OCI-M2 (cell line): ENCODE measurements at regions not wholly inside any gene's neighbourhood (a gene's known extent, or its start where the extent isn't known, plus 50 kb on each side); places are given as distances from the start of the nearest gene placed in this dataset.

Experiments used
- DNase-seq: peaks from one replicate; lab custom pipeline; 2025; ENCODE audit not compliant: unreplicated experiment; lab: John Stamatoyannopoulos, UW

- DNase-seq, result no peak
Observed at GRCh38 chr7:131011976-131012375, 278.0 kb upstream of the KLF14 start.

GRCh38 chr7:131012477-131013031, 278.5 kb upstream of the KLF14 start:
- DNase-seq, result no peak

- DNase-seq, result no peak
Observed at GRCh38 chr7:131013716-131014115, 279.7 kb upstream of the KLF14 start.

DNA sequence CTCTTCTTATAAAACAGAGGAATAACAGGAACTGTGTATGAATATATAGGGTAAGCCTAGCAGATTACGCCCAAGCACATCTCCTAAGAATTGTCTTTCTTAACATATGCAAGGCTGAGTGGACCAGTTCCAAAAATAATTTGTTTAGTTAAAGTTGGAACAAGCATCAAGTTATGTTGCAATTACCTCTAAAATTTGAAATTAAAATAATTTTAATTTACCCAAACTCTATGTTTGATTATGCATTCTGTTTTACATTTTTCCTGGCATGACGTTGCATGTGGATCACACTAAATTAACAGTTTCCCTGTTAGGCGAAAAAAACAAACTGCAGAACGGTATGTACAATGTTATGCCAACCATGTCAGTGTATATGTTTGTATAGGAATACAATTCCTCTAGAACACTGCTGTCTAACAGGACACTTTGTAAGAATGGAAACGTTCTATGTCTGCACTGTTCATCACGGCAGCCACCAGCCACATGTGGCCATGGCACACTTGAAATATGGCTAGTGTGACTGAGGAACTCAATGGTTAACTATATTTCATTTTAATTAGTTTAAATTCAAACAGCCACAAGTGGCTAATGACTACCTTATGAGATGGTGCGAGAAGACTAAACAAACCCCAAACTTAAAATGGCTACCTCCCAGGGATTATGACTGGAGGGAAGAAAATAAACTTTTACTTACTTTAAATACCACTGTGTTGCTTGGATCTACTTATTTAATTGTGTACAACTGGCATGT, 281.1 kb upstream of the KLF14 start:
- no peak for DNase-seq

DNA sequence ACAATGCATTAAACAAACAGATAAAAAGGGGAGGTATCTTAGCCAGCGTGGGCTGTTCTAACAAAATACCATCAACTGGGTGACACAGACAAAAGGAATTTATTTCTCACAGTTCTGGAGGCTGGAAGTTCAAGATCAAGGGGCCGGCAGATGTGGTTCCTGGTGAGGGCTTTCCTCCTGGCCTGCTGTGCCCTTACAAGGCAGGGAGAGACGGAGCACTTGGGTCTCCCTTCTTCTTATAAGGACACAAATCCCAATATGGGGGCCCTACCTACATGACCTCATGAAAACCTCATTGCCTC, 281.6 kb upstream of the KLF14 start:
- no peak for DNase-seq

DNA sequence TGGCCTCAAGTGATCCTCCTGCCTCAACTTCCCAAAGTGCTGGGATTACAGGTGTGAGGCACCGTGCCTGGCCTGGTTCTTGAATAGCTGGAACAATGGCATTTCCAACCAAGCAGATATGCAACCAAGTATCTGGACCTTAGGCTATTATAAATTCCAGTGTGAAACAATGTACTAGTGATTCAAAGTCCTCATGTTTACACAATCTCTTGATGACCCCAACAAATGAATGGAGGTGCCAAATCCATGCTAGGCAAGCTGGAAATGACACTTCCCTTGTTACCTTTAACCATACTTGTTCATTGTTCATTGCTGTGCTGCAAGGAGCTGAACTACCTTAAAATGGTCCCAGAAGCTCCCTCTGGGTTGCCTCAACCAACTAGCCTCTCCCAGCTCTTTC, 282.2 kb upstream of the KLF14 start:
- DNase-seq, result no peak

DNA sequence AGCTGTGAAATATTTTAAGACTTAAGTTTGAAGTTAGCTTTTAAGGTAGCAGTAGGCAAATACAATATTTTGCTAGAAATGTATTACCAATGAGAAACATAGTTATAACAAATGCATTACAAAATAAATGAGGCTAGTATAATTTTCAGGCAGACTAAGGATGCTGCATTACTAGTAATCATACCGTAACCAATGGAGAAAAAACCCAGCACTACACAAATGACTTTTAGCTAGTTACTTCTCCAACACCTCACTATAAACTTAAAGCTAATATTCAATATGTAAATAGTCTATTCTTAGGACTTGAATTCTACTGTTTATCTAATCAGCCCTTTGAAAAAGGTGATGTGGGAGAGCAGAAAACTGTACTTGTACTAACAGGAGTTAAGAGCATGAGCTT, 285.3 kb upstream of the KLF14 start:
- no peak for DNase-seq

- DNase-seq, result no peak
Observed at GRCh38 chr7:131020759-131021261, 286.8 kb upstream of the KLF14 start.

DNA sequence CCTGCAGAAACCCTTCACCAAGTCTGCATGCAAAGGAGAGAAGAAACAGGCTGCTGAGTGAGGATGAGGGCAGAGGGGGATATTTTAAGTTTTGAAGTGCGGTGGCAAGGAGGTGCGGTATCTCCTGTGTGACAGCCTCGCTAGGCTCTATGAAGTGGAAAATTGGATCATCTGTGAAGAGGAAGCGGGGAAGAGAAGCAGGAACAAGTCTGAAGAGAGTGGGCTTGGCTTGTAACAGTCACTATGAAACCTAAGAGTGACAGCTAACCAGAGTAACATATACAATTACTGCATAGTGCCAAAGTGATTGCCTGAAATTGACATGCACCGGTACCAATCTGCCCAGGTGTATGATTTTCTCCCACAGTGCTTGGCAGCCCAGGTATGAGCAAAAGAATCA, 287.5 kb upstream of the KLF14 start:
- no peak for DNase-seq

- DNase-seq, result no peak
Observed at GRCh38 chr7:131021902-131022301, 287.9 kb upstream of the KLF14 start.

DNA sequence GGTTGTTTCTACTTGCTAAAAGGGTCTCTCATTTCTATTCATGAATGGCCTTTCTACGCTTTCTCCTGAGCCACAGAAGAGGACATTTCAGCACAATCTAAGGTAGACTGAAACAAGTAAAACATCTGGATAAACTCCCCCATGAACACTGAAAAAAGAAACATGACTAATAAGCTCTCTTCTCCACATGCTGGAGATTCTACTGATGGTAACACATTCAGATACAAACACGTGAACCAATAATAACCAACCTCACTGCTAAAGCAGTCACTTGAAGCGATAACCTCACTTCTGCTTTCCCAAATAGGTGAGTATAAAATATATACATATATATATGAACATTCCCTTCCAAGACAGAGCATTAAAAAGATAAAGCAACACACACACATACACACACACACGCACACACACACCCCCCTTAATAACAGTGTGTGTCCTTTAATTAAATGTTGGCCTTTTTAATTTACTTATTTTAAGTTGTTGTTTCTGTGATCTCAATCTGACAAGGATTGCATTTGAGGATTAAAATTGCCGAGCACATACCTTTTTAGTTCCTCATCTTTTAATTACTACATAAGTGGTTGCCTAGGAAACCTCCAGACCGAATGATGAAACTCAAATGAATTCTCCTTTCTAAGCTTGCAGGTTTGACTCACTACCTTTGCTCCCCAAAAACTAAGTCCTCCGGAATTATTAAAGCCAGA, 292.4 kb upstream of the KLF14 start:
- no peak for DNase-seq

- no peak for DNase-seq
Observed at GRCh38 chr7:131027287-131027773, 293.3 kb upstream of the KLF14 start.

DNA sequence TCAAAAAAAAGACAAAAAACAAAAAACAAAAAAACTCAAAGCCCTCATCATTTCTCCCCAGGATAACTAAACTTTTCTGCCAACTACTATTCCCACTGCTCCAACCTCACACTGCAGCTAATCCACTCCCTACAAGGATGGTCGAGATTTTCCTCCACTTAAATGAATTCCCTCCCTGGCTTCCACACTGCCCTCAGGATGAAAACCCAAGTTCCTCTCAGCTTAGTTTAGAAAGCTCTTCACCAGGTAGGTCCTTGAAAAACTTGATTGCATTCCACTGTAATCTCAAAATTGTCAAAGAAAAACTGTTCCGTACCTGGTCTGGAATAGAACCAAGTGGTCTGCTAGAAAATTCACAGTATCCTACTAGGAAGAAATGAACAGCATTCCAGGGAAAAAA, 294.3 kb upstream of the KLF14 start:
- no peak for DNase-seq

- no peak for DNase-seq
Observed at GRCh38 chr7:131029002-131029401, 295.0 kb upstream of the KLF14 start.

DNA sequence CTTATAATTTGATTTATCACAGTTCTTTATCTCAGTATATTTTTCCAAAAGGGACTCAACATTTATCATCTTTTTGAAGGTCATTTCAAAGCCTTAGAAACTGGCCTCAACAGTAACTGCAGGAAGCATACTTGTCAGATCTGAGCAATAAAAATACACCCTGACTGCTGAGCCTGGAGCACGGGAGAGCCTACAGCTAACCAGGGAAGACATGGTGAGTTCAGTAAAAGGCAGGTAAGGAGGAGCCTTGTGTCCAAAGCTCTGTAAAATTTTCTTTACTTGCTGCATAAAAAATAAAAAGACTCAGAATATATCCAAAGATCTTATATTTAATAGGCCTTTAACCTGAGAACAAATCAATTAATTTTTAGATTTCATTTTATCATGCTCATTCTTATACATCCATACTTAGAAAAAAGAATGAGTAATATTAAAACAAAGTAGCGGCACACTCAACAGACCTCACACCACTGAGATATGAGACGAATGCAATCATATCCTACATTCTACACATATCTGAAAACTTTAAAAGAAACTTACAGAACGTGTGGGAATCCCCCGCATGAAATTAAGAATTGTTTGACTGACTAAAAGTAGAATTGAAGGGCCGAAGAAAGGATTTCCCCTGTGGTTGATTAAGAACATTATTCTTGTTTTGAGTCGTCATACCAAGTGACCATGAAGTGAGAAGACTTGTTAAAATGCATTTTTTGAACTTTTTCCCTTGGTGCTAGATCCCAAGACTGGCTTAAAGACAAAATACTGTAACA, 296.4 kb upstream of the MKLN1 start:
- DNase-seq, result no peak

DNA sequence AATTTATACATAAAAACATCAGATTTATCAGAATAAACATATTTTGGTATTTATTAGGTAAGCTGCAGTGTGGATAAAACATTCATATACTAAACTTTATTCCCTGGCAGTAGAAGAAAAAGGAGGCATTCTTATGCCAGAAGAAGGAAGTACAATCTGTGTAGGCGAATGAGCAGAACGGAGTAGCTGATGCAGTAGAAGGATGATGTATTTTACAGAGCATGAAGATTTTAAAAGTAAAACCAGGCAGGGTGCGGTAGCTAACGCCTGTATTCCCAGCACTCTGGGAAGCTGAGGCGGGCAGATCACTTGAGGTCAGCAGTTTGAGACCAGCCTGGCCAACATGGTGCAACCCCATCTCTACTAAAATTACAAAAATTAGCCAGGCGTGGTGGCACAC, 294.9 kb upstream of the MKLN1 start:
- DNase-seq, result no peak

DNA sequence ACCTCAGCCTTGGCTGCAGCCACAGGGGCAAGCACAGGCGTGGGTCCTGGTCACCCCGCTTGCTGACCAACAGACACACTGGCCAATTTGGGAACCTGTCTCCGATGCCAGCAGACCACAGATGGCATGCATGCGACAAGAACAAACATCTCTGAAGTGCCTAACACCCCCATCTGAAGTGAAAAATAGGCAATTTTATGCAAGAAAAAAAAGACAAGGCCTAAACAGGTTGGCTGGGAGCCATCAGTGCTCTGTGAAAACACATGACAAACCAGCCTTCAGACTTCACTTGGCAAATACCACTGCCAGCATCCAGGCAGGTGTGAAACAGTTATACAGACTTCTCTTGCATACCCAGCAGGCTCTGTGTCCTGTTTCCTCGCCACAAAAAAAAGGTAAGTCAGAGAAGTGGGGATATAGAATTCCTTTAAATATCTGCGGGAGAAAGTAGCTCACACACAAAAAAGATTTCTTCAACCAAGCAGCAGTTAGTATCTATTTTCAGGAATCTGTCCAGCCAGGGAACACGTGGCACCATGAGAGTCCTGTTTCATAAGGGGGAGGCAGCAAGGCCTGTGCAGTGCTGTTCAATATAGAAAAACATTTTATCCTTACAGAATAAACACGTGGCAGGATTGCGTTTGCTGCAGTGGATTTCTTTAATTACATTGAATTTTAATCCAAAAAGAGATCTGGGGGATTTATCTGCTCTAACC, 293.4 kb upstream of the MKLN1 start:
- DNase-seq, result no peak

DNA sequence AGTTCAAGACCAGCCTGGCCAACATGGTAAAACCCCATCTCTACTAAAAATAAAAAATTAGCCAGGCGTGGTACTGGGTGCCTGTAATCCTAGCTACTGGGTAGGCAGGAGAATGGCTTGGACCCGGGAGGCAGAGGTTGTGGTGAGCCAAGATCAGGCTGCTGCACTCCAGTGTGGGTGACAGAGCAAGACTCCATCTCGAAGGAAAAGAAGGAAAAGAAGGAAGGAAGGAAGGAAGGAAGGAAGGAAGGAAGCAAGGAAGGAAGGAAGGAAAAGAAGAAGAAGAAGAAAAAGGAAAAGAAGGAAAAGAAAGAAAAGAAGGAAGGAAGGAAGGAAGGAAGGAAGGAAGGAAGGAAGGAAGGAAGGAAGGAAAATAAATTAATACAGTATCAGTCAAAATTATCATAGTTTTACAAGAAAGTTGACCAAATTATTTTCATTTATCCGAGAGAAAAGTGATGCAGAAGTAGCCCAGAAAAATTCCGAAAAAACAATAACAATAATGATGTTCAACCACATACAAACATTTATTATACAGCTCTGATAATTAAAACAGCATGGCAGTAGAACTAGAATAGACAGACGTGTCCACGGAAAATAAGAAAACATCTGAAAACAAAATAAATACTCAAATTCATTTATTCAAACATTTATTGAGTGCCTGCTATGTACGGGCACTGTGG, 292.4 kb upstream of the MKLN1 start:
- DNase-seq, result no peak

GRCh38 chr7:131038153-131038552, 289.5 kb upstream of the MKLN1 start:
- no peak for DNase-seq

GRCh38 chr7:131039355-131039762, 288.3 kb upstream of the MKLN1 start:
- DNase-seq, result no peak
